T-helper 1 cell (primary cell): ENCODE measurements at regions not wholly inside any gene's neighbourhood (a gene's known extent, or its start where the extent isn't known, plus 50 kb on each side); places are given as distances from the start of the nearest gene placed in this dataset.
"Not testable (repeated sequence)": the region's sequence is repeated elsewhere in the genome, so short reads cannot be mapped to it uniquely, and the experiment has no call there.

Experiments used
- DNase-seq, 5 donors: peaks; one replicate each; pipeline ENCODE4 v3.0.0-alpha.2; 2012 to 2020

GRCh38 chr4:20196476-20196875 lies 55.2 kb upstream of the SLIT2 start:
- no peak for DNase-seq

- no peak for DNase-seq
Measured at GRCh38 chr4:20195071-20195885, 56.4 kb upstream of the SLIT2 start.

DNA sequence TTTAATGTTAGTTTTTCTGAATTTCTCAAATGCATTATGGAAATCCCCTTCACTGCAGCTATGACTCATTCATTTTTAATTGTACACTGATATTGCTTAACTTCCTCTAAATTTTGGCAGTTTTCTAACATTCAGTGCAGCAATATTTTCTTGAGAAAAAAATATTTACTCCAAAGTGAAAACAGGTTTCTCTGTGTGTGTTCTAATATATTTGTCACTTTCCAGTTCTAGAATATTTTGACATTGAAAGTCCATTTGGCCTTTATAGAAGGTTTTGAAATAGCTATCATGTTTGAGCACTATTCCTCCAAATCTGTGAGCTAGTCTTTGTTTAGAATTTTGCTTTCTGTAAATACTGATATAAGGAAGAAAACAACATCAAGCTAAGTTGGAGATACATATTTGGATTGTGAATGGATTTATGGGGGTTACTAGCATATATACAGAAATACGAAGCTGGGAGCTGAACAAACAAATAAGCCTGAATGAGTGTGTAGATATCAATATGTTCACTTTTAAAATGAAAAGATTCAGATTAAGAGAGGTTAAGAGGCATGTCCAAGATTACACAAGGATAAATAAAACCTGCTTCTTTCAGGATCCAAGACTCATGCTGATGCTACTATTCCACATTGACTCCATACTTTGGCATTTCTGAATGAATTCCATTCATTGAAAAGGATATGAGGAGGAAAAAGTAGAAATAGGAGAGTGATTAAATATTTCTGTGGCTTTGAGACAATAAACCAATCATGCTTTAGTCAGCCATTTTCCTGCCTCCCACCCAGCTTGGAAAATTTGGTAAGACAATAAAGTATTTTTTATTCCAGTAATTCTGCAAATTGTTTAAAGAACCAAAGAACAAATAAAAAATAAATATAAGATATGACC lies 57.3 kb upstream of the SLIT2 start:
- DNase-seq: no peak

DNA sequence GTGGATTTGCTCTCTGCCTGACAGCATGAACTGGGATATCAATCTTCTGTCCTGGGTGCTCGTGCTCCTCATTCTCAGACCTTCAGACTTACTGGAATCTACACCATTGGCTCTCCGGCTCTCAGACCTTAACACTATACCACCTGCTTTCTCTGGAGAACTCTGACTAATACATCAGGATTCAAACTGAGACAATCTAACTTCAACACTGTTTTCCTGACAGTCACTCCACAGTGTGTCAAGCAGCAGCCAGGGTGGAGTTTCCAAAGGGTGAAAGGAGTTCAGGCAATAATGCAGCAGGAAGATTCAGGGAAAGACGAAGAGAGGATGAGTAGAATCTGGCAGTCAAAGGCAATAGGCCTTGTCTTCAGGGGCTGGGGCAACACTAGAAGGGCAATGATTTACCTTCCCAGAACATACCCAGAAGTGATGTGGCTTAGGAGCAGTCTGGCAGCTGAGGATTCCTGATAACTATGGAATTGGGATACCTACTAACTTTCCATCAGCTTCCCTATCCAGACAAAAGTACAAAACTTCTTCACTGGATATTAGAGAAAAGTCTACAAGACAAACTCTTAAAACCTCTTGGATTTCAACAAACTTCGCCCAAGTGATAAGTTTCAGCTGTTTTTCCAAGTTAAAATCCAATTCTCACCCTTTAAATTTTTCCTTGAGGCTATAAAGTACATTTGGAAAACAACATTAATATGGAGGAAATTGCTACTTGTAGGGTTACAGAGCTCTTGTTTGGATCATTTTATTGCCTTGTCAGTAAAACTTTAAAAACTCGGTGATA lies 58.4 kb upstream of the SLIT2 start:
- DNase-seq: no peak

GRCh38 chr4:20192736-20193135 lies 59.0 kb upstream of the SLIT2 start:
- no peak for DNase-seq

DNA sequence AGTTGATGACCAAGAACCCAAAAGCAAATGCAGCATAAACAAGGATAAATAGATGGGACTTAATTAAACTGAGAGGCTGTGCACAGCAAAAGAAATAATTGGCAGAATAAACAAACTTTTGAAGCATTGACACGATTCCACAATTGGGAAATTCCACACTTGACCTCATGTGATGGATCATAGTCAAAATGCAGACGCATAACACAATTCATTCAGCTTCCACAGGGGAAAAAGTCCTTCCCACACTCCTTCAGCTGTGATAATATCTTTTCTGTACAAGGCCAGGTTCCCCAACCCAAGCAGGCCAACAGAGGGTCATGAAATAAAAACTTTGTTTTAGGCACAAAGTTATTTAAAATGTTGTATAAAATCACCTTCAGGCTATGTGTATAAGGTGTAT lies 66.6 kb upstream of the SLIT2 start:
- no peak for DNase-seq

- not testable (repeated sequence) for DNase-seq
Measured at GRCh38 chr4:20183131-20183530, 68.6 kb upstream of the SLIT2 start.

DNA sequence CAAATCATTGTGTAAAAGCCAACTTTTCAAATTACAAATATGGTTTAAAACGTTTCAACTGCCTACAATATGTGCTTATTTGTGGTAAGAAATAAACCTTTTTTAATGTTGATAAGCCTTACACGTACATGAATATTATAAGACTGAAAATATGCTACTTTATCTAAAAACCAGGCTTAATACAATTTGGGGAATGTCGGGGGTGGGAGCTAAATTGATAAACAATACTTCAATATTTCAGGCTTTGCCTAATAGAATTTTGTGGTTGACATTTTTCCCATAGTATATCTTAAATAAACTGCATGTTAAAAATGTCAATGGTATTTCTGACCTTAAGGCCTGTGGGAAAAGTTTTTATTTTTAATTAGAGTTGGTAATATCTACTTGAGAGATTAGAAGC lies 69.8 kb upstream of the SLIT2 start:
- DNase-seq: no peak

GRCh38 chr4:20180509-20180908 lies 71.2 kb upstream of the SLIT2 start:
- DNase-seq: no peak

DNA sequence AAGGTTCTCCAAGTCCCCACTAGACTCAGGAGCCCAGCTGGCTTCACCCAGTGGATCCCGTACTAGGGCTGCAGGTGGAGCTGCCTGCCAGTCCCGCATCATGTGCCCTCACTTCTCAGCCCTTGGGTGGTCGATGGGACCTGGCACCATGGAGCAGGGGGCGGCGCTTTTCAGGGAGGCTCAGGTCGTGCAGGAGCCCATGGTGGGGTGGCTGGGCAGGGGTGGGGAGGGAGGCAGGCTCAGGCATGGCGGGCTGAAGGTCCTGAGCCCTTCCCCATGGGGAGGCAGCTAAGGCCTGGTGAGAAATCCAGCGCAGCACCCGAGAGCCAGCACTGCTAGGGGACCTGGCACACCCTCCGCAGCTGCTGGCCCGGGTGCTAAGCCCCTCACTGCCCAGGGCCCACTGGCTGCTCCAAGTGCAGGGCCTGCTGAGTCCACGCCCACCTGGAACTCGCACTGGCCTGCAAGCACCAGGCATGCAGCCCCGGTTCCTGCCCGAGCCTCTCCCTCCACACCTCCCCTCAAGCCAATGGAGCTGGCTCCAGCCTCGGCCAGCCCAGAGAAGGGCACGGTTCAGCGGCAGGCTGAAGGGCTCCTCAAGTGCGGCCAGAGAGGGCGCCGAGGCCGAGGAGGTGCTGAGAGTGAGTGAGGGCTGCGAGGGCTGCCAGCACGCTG lies 72.7 kb upstream of the SLIT2 start:
- no peak for DNase-seq

- no peak for DNase-seq
Measured at GRCh38 chr4:20176881-20177280, 74.8 kb upstream of the SLIT2 start.

DNA sequence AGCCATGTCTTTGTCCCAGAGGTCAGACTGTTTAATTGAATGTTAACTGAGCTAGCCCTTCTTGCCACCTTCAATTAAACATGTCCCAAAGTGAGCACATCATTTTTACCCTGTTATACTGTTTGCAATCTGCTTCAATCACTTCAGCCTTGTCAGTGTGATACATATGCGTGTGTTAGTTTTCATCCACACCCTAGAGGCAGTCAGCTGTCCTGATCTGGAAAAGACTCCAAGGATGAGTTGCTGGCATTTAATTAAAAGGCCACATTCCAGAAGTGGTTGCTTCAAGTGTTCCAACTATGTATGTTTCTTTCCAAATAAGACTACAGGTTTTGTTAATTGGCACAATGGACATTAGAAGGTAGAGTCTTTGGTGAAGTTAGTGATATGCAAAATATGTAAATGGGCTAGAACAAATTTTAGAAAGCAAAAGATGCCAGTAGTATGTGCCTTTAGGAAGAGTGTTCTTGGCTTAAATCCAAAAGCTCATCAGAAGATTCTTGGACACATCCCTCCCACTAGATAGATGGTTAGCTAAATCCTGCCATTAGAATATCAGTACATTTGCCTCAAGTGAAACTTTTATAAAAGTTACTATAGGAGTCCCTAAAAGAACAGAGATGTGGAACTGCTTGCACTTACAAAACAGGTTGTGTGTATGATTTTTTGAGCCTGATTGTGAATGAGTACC lies 79.5 kb upstream of the SLIT2 start:
- DNase-seq: no peak

GRCh38 chr4:20166544-20166943 lies 85.2 kb upstream of the SLIT2 start:
- no peak for DNase-seq

GRCh38 chr4:20159516-20159915 lies 92.2 kb upstream of the SLIT2 start:
- no peak for DNase-seq

- no peak for DNase-seq
Measured at GRCh38 chr4:20158195-20158594, 93.5 kb upstream of the SLIT2 start.

GRCh38 chr4:20151436-20151835 lies 100.3 kb upstream of the SLIT2 start:
- DNase-seq: no peak

DNA sequence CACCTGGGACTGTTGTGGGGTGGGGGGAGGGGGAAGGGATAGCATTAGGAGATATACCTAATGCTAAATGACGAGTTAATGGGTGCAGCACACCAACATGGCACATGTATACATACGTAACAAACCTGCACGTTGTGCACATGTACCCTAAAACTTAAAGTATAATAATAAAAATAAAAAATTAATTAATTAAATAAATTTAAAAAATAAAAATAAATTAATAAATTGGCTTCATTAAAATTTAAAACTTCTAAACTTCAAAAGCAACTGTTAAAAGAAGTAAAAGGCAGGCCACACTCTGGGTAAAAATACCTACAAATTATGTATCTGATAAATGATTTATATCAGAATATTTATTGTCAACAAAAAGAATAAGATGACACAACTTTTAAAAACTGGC lies 102.6 kb upstream of the SLIT2 start:
- DNase-seq: not testable (repeated sequence)

DNA sequence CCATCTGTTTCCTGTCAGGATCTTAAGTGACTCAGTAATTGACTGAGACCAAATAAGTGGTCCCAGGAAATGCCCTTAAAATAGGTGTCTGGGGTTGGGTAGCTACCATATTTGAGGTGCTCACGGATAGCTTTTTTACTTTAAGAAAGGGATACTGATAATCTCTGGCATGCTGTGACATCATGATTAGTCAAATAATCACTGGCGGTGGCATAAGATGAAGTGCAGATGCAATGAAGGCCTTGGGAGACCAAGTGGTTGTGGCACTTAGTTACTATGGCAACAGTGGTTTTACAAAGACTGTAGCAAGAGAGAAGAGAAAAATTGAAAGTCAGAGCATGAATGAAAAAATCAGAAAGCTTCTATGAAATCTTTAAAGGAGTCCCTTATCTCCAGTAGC lies 114.5 kb upstream of the SLIT2 start:
- no peak for DNase-seq

- DNase-seq: no peak
Measured at GRCh38 chr4:20127626-20128025, 124.1 kb upstream of the SLIT2 start.

DNA sequence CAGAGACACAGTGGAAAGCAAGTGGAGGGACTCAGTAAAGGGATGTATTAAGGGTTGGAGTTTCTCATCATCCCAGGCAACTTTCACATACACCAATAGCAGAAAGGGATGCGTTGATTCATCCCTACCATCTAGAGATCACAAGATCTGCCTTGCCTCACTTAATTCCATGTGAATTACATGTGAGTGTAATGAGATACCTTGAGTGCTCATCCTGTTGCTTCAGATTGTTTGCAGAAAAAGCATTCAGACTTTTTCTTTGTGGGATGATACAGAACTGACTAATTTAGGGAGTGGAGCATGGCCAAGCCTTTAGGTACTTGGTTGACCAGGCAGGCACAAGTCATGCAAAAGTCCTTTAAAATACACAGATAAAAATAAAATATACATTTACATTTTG lies 124.8 kb upstream of the SLIT2 start:
- DNase-seq: no peak

- DNase-seq: no peak
Measured at GRCh38 chr4:20124317-20125026, 127.2 kb upstream of the SLIT2 start.
